ENCODE measurements at regions not wholly inside any gene's neighbourhood (a gene's known extent, or its start where the extent isn't known, plus 50 kb on each side); places are given as distances from the start of the nearest gene placed in this dataset.
A peak's percentile ranks its signal among the peaks of the same experiment; 100 is the strongest.

DNA sequence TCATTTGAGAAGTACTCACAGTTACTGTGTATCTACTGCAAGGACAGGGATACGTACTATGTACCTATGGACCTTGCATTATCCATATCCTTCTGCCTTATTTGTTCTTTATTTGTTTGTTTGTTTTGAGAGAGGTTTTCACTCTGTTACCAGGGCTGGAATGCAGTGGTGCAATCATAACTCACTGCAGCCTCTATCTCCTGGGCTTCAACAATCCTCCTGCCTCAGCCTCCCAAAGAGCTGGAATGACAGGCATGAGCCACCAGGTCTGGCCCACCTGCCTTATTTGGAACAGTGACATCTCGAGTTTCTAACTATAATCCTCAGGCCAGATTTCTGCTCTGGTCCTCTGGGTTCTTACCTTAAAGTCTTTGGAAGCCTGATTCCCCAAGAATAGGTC is 395.5 kb upstream of the PKN2 start:
- Histone ChIP-seq H3K27me3 (ENCODE audit: control insufficient read depth, insufficient read depth, low read length) (no peaks in the 10 kb centered on the region), H3K4me1 (ENCODE audit: control insufficient read depth, insufficient read depth, low read length) (peaks cover 2% of the 10 kb centered on the region), H3K4me3 (ENCODE audit: low read depth, low read length) (no peak overlapping the region), H3K9ac (ENCODE audit: low read depth, low read length) (no peak overlapping the region), H3K9me3 (ENCODE audit: control insufficient read depth, insufficient read depth, low read length) (no peaks in the 10 kb centered on the region), H3K36me3 (ENCODE audit: control insufficient read depth, insufficient read depth, low read length) (no peaks in the 10 kb centered on the region)

DNA sequence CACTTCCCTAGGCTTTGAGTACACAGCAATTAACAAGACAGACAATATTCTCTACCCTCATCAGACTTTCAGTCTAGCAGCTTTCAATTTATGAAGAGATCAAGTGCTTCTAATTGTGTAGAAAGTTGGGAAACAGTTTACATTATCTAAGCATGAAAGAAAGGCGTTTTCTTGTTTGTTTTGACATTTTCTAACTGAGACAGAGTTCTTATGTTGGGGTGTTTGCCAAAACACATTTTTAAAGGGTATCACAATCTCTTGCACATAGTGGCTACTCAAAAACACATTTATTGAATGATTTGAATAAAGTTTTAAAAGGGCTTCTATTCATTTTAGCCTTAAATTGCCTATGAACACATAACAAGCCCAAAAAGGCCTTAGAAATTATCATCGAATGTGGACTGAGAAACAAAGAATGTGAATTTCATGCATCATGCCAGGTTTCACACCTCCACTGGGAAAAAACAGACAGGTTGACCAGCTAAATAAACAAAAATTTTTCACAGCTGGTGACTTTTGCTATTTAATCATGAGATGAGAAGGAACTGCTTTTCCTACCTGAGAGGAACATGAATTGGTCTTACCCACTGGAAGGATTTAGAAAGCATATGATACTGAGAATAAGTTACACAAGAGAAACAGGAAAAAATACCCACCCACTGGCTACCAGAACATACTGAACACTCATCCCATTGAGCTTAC is 394.5 kb upstream of the PKN2 start:
- H3K9ac ChIP-seq (ENCODE audit: low read depth, low read length), result no peak overlapping the region
- H3K4me1 ChIP-seq (ENCODE audit: control insufficient read depth, insufficient read depth, low read length), result peaks cover 2% of the 10 kb centered on the region
- H3K36me3 ChIP-seq (ENCODE audit: control insufficient read depth, insufficient read depth, low read length), result no peaks in the 10 kb centered on the region
- H3K9me3 ChIP-seq (ENCODE audit: control insufficient read depth, insufficient read depth, low read length), result no peaks in the 10 kb centered on the region
- H3K27me3 ChIP-seq (ENCODE audit: control insufficient read depth, insufficient read depth, low read length), result no peaks in the 10 kb centered on the region
- H3K4me3 ChIP-seq (ENCODE audit: low read depth, low read length), result no peak overlapping the region

DNA sequence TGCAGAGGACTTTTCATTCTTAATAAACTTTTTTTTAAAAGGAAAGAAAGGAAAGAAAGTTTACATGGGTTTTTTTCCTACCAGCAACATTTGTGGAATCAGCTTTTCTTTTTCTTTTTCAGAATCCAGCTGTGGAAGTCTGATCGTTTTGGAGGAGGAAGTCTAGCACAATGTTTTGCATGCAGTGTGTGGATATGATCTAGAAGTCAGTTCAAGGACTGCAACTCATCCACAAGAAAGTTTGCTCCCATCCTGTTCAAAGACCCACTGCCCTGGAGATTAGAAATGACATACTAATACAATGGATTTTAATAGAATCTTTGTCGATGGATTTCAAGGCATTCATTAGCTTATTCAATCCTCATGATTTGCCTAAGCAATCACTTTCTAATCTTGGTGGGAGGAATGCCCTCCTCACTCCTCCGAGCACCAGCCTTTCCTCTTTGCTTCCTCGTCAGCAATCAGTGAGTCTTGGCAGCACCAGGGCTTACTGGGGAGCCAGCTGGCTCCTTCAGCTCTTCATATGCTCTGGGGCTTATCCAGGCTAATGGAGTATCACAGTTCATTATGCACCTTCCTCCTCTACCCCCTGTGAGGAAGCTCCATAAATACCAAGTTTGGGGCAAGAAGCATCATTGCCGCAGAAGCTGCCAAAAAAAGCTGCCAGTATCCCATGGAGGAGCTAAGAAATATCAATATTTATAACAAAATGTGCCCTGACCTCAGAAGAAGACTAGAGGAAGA is 392.3 kb upstream of the PKN2 start:
- H3K27me3 ChIP-seq (ENCODE audit: control insufficient read depth, insufficient read depth, low read length), result no peaks in the 10 kb centered on the region
- no peaks in the 10 kb centered on the region for H3K36me3 ChIP-seq (ENCODE audit: control insufficient read depth, insufficient read depth, low read length)
- H3K4me1 ChIP-seq (ENCODE audit: control insufficient read depth, insufficient read depth, low read length), result peaks cover 7% of the 10 kb centered on the region
- H3K9me3 ChIP-seq (ENCODE audit: control insufficient read depth, insufficient read depth, low read length), result no peaks in the 10 kb centered on the region
- H3K9ac ChIP-seq (ENCODE audit: low read depth, low read length), result no peak overlapping the region
- H3K4me3 ChIP-seq (ENCODE audit: low read depth, low read length), result no peak overlapping the region

DNA sequence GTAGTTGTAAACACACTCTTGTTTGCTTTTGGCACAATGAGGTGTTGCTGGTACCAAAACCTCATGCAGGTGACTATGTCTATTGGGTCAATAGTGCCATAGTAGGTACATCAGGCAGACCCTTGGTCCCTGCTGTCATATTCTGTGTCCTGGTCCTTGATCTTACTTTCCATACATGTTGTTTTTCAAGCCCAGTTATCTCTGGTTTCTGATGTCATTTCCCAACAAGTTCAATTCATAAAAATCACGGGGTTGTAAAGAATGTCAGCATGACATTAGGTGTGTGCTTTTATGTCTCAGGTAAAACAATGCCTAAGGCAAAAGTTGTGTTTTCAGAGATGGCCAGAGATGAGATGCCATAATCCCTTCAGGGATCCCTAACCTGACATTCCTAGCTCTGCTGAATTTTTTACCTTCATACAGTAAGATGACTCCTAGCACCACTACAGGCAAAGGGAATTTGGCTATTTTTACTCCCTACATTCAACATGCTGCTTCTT is 390.3 kb upstream of the PKN2 start:
- Histone ChIP-seq H3K36me3 (ENCODE audit: control insufficient read depth, insufficient read depth, low read length) (no peaks in the 10 kb centered on the region), H3K4me1 (ENCODE audit: control insufficient read depth, insufficient read depth, low read length) (peaks cover 16% of the 10 kb centered on the region), H3K4me3 (ENCODE audit: low read depth, low read length) (no peak overlapping the region), H3K9ac (ENCODE audit: low read depth, low read length) (no peak overlapping the region), H3K27me3 (ENCODE audit: control insufficient read depth, insufficient read depth, low read length) (no peaks in the 10 kb centered on the region), H3K9me3 (ENCODE audit: control insufficient read depth, insufficient read depth, low read length) (no peaks in the 10 kb centered on the region)

DNA sequence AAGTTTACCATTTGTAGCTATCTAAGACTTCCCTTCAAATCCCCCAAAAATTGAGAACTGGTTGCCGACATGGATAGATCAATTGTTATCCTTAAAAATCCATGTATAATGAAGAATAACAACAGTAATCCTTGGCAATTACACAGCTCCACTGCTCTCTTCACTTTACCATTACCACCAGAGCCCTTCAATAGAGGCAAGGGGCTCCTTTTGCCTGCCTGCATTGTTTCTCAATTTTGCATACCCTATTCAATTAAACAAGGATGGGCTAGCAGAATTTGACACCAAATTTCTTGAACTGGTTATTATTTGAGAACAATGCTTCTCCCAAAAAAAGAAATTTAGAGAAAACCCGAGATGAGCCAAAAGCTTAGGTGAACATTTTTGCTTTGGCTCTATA is 387.8 kb upstream of the PKN2 start:
- H3K9ac ChIP-seq (ENCODE audit: low read depth, low read length), result no peak overlapping the region
- no peak overlapping the region for H3K4me3 ChIP-seq (ENCODE audit: low read depth, low read length)
- H3K4me1 ChIP-seq (ENCODE audit: control insufficient read depth, insufficient read depth, low read length), result peaks cover 16% of the 10 kb centered on the region
- H3K9me3 ChIP-seq (ENCODE audit: control insufficient read depth, insufficient read depth, low read length), result no peaks in the 10 kb centered on the region
- H3K36me3 ChIP-seq (ENCODE audit: control insufficient read depth, insufficient read depth, low read length), result no peaks in the 10 kb centered on the region
- H3K27me3 ChIP-seq (ENCODE audit: control insufficient read depth, insufficient read depth, low read length), result no peaks in the 10 kb centered on the region

DNA sequence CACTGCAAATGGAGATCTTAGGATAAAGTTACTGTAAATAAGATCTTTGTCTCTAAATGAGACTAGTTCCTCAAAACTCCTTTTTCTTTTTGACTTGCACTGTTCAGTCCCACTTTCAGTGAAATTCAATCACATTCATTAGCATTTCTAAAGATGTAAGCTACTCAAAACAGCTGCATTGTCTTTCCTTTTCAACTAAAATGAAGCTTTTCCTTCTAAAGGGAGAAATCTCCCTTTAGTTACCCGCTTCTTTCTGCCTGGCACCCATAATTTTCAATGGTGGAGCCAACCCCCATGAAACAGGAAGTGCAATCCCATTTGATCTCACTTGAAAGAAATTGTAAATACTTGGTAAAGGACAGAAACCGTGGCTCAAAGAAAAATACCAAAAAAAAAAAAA is 387.4 kb upstream of the PKN2 start:
- Histone ChIP-seq H3K9me3 (ENCODE audit: control insufficient read depth, insufficient read depth, low read length) (no peaks in the 10 kb centered on the region), H3K36me3 (ENCODE audit: control insufficient read depth, insufficient read depth, low read length) (no peaks in the 10 kb centered on the region), H3K9ac (ENCODE audit: low read depth, low read length) (no peak overlapping the region), H3K27me3 (ENCODE audit: control insufficient read depth, insufficient read depth, low read length) (no peaks in the 10 kb centered on the region), H3K4me1 (ENCODE audit: control insufficient read depth, insufficient read depth, low read length) (peaks cover 16% of the 10 kb centered on the region), H3K4me3 (ENCODE audit: low read depth, low read length) (no peak overlapping the region)

DNA sequence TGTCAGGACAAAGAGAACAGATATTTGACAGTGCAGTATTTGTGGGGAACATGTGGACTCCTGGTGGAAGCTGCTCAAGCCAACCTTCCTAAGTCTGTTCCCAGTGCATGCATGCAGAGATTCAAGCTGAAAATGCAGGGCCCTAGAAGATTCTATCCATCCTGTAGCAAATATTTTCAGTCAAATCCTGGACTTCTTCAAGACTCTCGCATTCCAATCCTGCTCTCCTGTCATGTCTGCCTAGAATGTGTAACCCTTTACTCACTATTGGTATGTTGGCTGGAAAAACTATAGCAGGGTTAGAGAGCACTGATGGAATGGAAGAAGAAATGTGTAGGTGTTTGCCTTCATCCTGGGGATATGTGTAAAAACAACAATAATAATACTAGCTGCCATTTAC is 385.6 kb upstream of the PKN2 start:
- H3K4me1 ChIP-seq (ENCODE audit: control insufficient read depth, insufficient read depth, low read length), result peaks cover 14% of the 10 kb centered on the region
- H3K9me3 ChIP-seq (ENCODE audit: control insufficient read depth, insufficient read depth, low read length), result no peaks in the 10 kb centered on the region
- H3K27me3 ChIP-seq (ENCODE audit: control insufficient read depth, insufficient read depth, low read length), result no peaks in the 10 kb centered on the region
- no peak overlapping the region for H3K4me3 ChIP-seq (ENCODE audit: low read depth, low read length)
- H3K36me3 ChIP-seq (ENCODE audit: control insufficient read depth, insufficient read depth, low read length), result no peaks in the 10 kb centered on the region
- H3K9ac ChIP-seq (ENCODE audit: low read depth, low read length), result no peak overlapping the region

DNA sequence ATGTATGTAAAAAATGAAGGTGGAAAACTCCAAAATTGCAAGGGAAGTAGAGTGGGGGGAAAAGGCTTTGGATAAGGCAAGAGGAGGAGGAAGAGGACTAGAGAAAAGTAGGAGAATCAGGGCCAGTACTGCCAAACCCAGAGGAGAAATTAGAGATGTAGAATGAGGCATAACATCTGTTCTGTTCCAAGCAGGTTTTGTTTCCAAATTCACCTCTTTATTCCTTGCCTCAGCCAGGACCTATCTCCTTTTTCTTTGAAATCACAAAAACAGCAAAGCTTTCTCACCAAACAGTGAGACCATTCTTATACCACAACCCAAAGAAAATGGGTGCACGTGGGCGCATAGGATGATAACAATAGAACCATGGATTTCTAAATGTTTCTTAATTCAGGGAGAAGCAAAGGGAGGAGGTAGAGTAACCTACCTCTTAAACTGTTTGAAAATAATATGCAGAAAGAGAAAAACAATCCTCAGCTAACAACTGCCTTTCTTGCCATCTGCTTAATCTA is 383.3 kb upstream of the PKN2 start:
- peaks cover 14% of the 10 kb centered on the region for H3K4me1 ChIP-seq (ENCODE audit: control insufficient read depth, insufficient read depth, low read length)
- H3K9ac ChIP-seq (ENCODE audit: low read depth, low read length), result no peak overlapping the region
- no peaks in the 10 kb centered on the region for H3K9me3 ChIP-seq (ENCODE audit: control insufficient read depth, insufficient read depth, low read length)
- H3K27me3 ChIP-seq (ENCODE audit: control insufficient read depth, insufficient read depth, low read length), result no peaks in the 10 kb centered on the region
- no peak overlapping the region for H3K4me3 ChIP-seq (ENCODE audit: low read depth, low read length)
- H3K36me3 ChIP-seq (ENCODE audit: control insufficient read depth, insufficient read depth, low read length), result no peaks in the 10 kb centered on the region

DNA sequence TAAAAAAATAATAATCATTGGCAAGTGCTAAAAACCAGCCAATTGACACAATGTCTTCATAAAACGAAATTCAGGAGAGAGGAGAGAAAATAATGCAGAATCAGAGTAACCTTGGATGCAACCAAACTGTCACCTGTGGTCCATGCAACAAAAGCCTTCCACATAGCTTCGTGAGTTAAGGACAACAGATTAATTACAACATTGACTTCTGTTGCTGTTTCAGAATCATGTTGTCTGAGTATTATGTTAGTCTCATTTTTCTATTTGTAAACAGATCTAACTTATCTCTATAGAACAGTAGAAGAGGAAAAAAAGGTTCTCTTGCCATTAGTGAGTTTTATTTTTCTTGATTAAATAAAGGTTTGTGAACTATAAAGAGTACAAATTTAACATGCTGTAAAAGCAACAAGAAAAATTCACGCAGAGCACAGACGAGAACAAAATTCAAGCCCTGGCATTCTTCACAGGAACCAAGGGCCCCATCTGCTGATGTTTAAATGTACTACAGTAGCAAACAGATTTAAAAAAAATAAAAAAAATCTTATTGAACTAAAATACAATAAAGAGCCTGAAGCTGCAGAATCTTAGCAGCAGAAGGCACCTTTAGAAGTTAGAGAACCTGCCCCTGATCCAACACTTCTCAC is 381.1 kb upstream of the PKN2 start:
- Histone ChIP-seq H3K4me1 (ENCODE audit: control insufficient read depth, insufficient read depth, low read length) (no peaks in the 10 kb centered on the region), H3K9me3 (ENCODE audit: control insufficient read depth, insufficient read depth, low read length) (no peaks in the 10 kb centered on the region), H3K27me3 (ENCODE audit: control insufficient read depth, insufficient read depth, low read length) (no peaks in the 10 kb centered on the region), H3K36me3 (ENCODE audit: control insufficient read depth, insufficient read depth, low read length) (no peaks in the 10 kb centered on the region), H3K9ac (ENCODE audit: low read depth, low read length) (peak overlapping the region; percentile 17), H3K4me3 (ENCODE audit: low read depth, low read length) (no peak overlapping the region)

DNA sequence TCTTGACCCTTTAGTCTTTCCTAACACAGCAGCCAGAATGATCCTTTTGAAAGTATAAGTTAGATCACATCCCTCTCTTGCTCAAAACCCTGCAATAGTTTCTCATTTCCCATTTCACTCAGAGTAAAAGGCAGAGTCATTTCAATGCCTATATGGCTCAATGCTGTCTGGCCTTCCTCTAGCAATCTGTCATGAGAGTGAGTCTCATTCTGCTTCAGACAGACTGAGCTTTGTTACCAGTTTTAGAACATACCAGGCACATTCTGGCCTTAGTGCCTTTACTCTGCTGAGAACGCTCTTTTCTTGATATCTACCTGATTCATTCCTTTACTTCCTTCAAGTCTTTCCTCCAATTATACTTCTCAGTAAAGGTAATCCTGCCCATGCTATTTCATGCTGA is 372.8 kb upstream of the PKN2 start:
- Histone ChIP-seq H3K4me1 (ENCODE audit: control insufficient read depth, insufficient read depth, low read length) (no peaks in the 10 kb centered on the region), H3K9ac (ENCODE audit: low read depth, low read length) (no peak overlapping the region), H3K4me3 (ENCODE audit: low read depth, low read length) (no peak overlapping the region), H3K9me3 (ENCODE audit: control insufficient read depth, insufficient read depth, low read length) (peaks cover 5% of the 10 kb centered on the region), H3K27me3 (ENCODE audit: control insufficient read depth, insufficient read depth, low read length) (no peaks in the 10 kb centered on the region), H3K36me3 (ENCODE audit: control insufficient read depth, insufficient read depth, low read length) (no peaks in the 10 kb centered on the region)

DNA sequence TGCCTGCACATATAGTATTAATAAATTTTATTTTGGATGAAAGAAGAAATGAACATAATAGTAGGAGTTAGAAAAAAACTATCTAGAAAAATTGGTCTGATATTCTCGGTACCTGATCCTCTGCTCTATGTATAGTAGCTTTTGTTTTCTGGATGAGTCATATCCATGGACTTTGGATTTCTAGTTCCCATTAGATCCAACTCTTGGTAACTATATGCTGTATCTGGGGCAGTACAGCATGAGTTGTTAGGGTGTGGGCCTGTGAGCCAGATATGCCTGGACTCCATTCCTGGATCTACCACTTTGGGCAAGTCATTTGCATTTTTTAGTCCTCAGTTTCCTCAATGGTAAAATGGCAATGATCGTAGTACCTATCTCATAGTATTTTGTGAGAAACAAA is 372.2 kb upstream of the PKN2 start:
- Histone ChIP-seq H3K4me3 (ENCODE audit: low read depth, low read length) (no peak overlapping the region), H3K27me3 (ENCODE audit: control insufficient read depth, insufficient read depth, low read length) (no peaks in the 10 kb centered on the region), H3K4me1 (ENCODE audit: control insufficient read depth, insufficient read depth, low read length) (no peaks in the 10 kb centered on the region), H3K9me3 (ENCODE audit: control insufficient read depth, insufficient read depth, low read length) (peaks cover 5% of the 10 kb centered on the region), H3K36me3 (ENCODE audit: control insufficient read depth, insufficient read depth, low read length) (no peaks in the 10 kb centered on the region), H3K9ac (ENCODE audit: low read depth, low read length) (no peak overlapping the region)
